H1 (cell line): ENCODE measurements at regions not wholly inside any gene's neighbourhood (a gene's known extent, or its start where the extent isn't known, plus 50 kb on each side); places are given as distances from the start of the nearest gene placed in this dataset.

Experiments
- CTCF ChIA-PET: fragments of 300-600 bp; sonication (Branson Sonifier 250); formaldehyde crosslinking; loops from one replicate; lab custom pipeline; 2021; ENCODE audit not compliant: partially characterized antibody; lab: Charles Lee
- POLR2A ChIA-PET: fragments of 300-600 bp; sonication (Branson Sonifier 250); formaldehyde crosslinking; loops from one replicate; lab custom pipeline; 2021; ENCODE audit warnings: inconsistent platforms; ENCODE audit not compliant: partially characterized antibody; lab: Charles Lee
- DNase-seq, 2 experiments: peaks; one replicate each; pipeline versions ENCODE4 v3.0.0 to v3.0.0-alpha.2; 2010 to 2022; ENCODE audit warnings: low spot score in 2 of 2, low read depth in 1 of 2, mixed read lengths in 1 of 2
- FAIRE-seq: peaks from 2 replicates; lab custom pipeline; 2011; peaks lifted over from hg19 to GRCh38; lab: Jason Lieb, UNC
- H2AFZ ChIP-seq: 2 replicates; pipeline ENCODE4 v1.8.1; 2012; ENCODE audit warnings: low read length, inconsistent platforms
- H2AK5ac ChIP-seq: 2 replicates; pipeline ENCODE4 v1.6.1; 2013; ENCODE audit warnings: low read depth, low read length
- H2BK120ac ChIP-seq: replicated peaks from 2 replicates; pipeline ENCODE3; 2013; ENCODE audit warnings: low read depth, low read length, inconsistent platforms
- H2BK12ac ChIP-seq: 2 replicates; pipeline ENCODE4 v1.6.1; 2013; ENCODE audit warnings: low read depth, low read length
- H2BK15ac ChIP-seq: 2 replicates; pipeline ENCODE4 v1.6.1; 2013; ENCODE audit warnings: low read length
- H2BK20ac ChIP-seq: 2 replicates; pipeline ENCODE4 v1.6.1; 2013; ENCODE audit warnings: low read length
- H2BK5ac ChIP-seq: 2 replicates; pipeline ENCODE4 v1.6.1; 2013; ENCODE audit warnings: low read depth, low read length
- H3K14ac ChIP-seq: 2 replicates; pipeline ENCODE4 v1.6.1; 2013; ENCODE audit warnings: inconsistent platforms; ENCODE audit not compliant: insufficient read length
- H3K18ac ChIP-seq: 2 replicates; pipeline ENCODE4 v1.6.1; 2013; ENCODE audit warnings: low read length; ENCODE audit errors: extremely low read depth
- H3K23ac ChIP-seq: 2 replicates; pipeline ENCODE4 v1.6.1; 2013; ENCODE audit warnings: inconsistent platforms; ENCODE audit not compliant: insufficient read length
- H3K23me2 ChIP-seq: 2 replicates; pipeline ENCODE4 v1.6.1; 2013; ENCODE audit warnings: low read depth, low read length
- H3K27ac ChIP-seq: 2 replicates; pipeline ENCODE4 v1.6.1; 2011; ENCODE audit warnings: low read depth, low read length, inconsistent platforms
- H3K27me3 ChIP-seq, 4 experiments: replicated peaks in 1 of 4; 1 replicate in 1 of 4; 2 replicates in 3 of 4; pipeline versions ENCODE4 v1.6.1 to v1.8.1; 2011 to 2013; ENCODE audit warnings: low read length in 3 of 4, mild to moderate bottlenecking in 3 of 4, inconsistent platforms in 2 of 4, mixed read lengths in 2 of 4, moderate library complexity in 1 of 4; ENCODE audit not compliant: control insufficient read depth in 3 of 4, insufficient read depth in 3 of 4; ENCODE audit errors: extremely low read depth in 1 of 4
- H3K36me3 ChIP-seq, 4 experiments: 2 replicates each; pipeline versions ENCODE4 v1.6.1 to v1.8.1; 2011 to 2013; ENCODE audit warnings: mild to moderate bottlenecking in 4 of 4, low read length in 3 of 4, moderate library complexity in 2 of 4, control low read depth in 1 of 4, inconsistent platforms in 1 of 4; ENCODE audit not compliant: insufficient read depth in 4 of 4, control insufficient read depth in 2 of 4
- H3K4ac ChIP-seq: replicated peaks from 2 replicates; pipeline ENCODE3; 2013; ENCODE audit warnings: low read length, low read depth, mixed read lengths, inconsistent platforms; ENCODE audit not compliant: insufficient read length
- H3K4me1 ChIP-seq, 4 experiments: replicated peaks in 1 of 4; 1 replicate in 1 of 4; 2 replicates in 3 of 4; pipeline versions ENCODE4 v1.6.1 to v1.8.1; 2011 to 2013; ENCODE audit warnings: low read length in 3 of 4, inconsistent platforms in 2 of 4, mixed read lengths in 1 of 4; ENCODE audit not compliant: insufficient read depth in 4 of 4, control insufficient read depth in 3 of 4
- H3K4me2 ChIP-seq, 2 experiments: 2 replicates each; pipeline versions ENCODE4 v1.6.1 to v1.8.1; 2011 to 2013; ENCODE audit warnings: low read depth in 2 of 2, low read length in 2 of 2, control low read depth in 1 of 2, inconsistent platforms in 1 of 2, mild to moderate bottlenecking in 1 of 2; ENCODE audit not compliant: insufficient read depth in 1 of 2
- H3K4me3 ChIP-seq, 4 experiments: fragments of 200-600, 300-600 bp in 1 of 4; sonication (generic), shearing (Covaris generic), sonication (Bioruptor Twin) in 1 of 4; 2 replicates each; pipeline versions ENCODE4 v1.5.1 to v1.8.1; 2011 to 2016; ENCODE audit warnings: low read length in 4 of 4, low read depth in 3 of 4, control low read depth in 2 of 4, inconsistent platforms in 2 of 4, mild to moderate bottlenecking in 2 of 4, mixed read lengths in 1 of 4, moderate library complexity in 1 of 4; ENCODE audit not compliant: insufficient read depth in 2 of 4; ENCODE audit errors: extremely low read depth in 1 of 4
- H3K56ac ChIP-seq: replicated peaks from 2 replicates; pipeline ENCODE3; 2013; ENCODE audit warnings: low read depth, mild to moderate bottlenecking, mixed read lengths, low read length, inconsistent platforms; ENCODE audit not compliant: insufficient read length
- H3K79me1 ChIP-seq: 2 replicates; pipeline ENCODE4 v1.6.1; 2013; ENCODE audit warnings: low read depth, low read length, control low read depth
- H3K79me2 ChIP-seq, 2 experiments: 2 replicates each; pipeline versions ENCODE4 v1.6.1 to v1.8.1; 2012 to 2013; ENCODE audit warnings: low read length in 2 of 2, mild to moderate bottlenecking in 2 of 2, inconsistent platforms in 1 of 2; ENCODE audit not compliant: insufficient read depth in 2 of 2, control insufficient read depth in 1 of 2
- H3K9ac ChIP-seq, 4 experiments: replicated peaks in 1 of 4; 1 replicate in 1 of 4; 2 replicates in 3 of 4; pipeline versions ENCODE4 v1.6.1 to v1.8.1; 2011 to 2013; ENCODE audit warnings: low read depth in 3 of 4, low read length in 3 of 4, control low read depth in 2 of 4, mild to moderate bottlenecking in 2 of 4, moderate library complexity in 2 of 4, inconsistent platforms in 1 of 4; ENCODE audit errors: extremely low read depth in 1 of 4
- H3K9me3 ChIP-seq, 2 experiments: 2 replicates each; pipeline versions ENCODE4 v1.6.1 to v1.8.1; 2012 to 2013; ENCODE audit warnings: mild to moderate bottlenecking in 2 of 2, moderate library complexity in 2 of 2, control low read depth in 1 of 2, inconsistent platforms in 1 of 2, low read depth in 1 of 2, low read length in 1 of 2, mixed read lengths in 1 of 2; ENCODE audit not compliant: insufficient read depth in 2 of 2
- H4K20me1 ChIP-seq, 2 experiments: replicated peaks in 1 of 2; 2 replicates each; pipeline versions ENCODE3 to v1.8.1; 2011 to 2013; ENCODE audit warnings: inconsistent platforms in 2 of 2, low read length in 2 of 2, mild to moderate bottlenecking in 1 of 2; ENCODE audit not compliant: insufficient read depth in 2 of 2, control insufficient read depth in 1 of 2
- H4K5ac ChIP-seq: 2 replicates; pipeline ENCODE4 v1.6.1; 2013; ENCODE audit warnings: low read length, low read depth, mixed read lengths, inconsistent platforms; ENCODE audit not compliant: insufficient read length
- H4K8ac ChIP-seq: 2 replicates; pipeline ENCODE4 v1.8.0; 2013; ENCODE audit warnings: mild to moderate bottlenecking, moderate library complexity, low read length, inconsistent platforms; ENCODE audit not compliant: insufficient read depth; ENCODE audit errors: extremely low read depth
- H4K91ac ChIP-seq: replicated peaks from 2 replicates; pipeline ENCODE3; 2013; ENCODE audit warnings: low read length, mixed read lengths, inconsistent platforms; ENCODE audit not compliant: insufficient read length
- ATF3 ChIP-seq: IDR thresholded peaks from 2 replicates; pipeline ENCODE4 v1.6.1; 2011; ENCODE audit warnings: low read depth, mild to moderate bottlenecking, low read length; ENCODE audit not compliant: insufficient read depth
- BACH1 ChIP-seq: IDR thresholded peaks from 2 replicates; pipeline ENCODE4 v1.6.1; 2012; ENCODE audit warnings: low read length, improper control_type of control experiment
- KDM1A ChIP-seq: fragments of 200-600, 300-600 bp; sonication (generic); IDR thresholded peaks from 2 replicates; pipeline ENCODE4 v1.7.1; 2016; ENCODE audit warnings: mild to moderate bottlenecking, low read length, borderline replicate concordance
- NRF1 ChIP-seq: IDR thresholded peaks from 2 replicates; pipeline ENCODE4 v1.6.1; 2011; ENCODE audit warnings: mild to moderate bottlenecking, low read depth, low read length, improper control_type of control experiment
- TEAD4 ChIP-seq: IDR thresholded peaks from 2 replicates; pipeline ENCODE4 v1.6.1; 2012; ENCODE audit warnings: low read depth, low read length, inconsistent platforms, mixed read lengths
- WGBS, 2 experiments: shearing (Covaris generic) in 1 of 2; methylation state at CpG; one replicate each; pipeline versions ENCODE4 v1.1.6 to v1.1.7; 2013 to 2015; ENCODE audit warnings: low lambda C conversion rate in 2 of 2, mixed read lengths in 2 of 2, inconsistent platforms in 1 of 2, low coverage in 1 of 2, missing lambda C conversion rate in 1 of 2; ENCODE audit not compliant: insufficient replicate concordance in 2 of 2, insufficient coverage in 1 of 2, insufficient read length in 1 of 2; ENCODE audit errors: extremely low coverage in 1 of 2, missing lambda C conversion rate in 1 of 2; 5-methylcytosine and 5-hydroxymethylcytosine counted together

- ChIA-PET POLR2A (no interaction called here), CTCF (interaction anchor here (1.2 kb wide), 1 partner anchor 18 kb away, joined by 4 read pairs; no protein-coding TSS in a partner anchor)
- Histone ChIP-seq H3K4ac (no peak overlapping the region), H2AK5ac (no peak overlapping the region), H3K4me3 (no peak overlapping the region), H3K14ac (no peak overlapping the region), H3K4me2 (no peak overlapping the region), H3K9me3 (peaks cover 6 to 7% of the 10 kb centered on the region in 2 experiments; a peak in 2 of 4 replicates), H2AFZ (peak overlapping the region; percentile 86; the same call in 1 of the 2 replicates), H4K91ac (no peak overlapping the region), H3K27me3 (no peaks in the 10 kb centered on the region), H4K5ac (no peak overlapping the region), H3K56ac (no peak overlapping the region), H4K20me1 (no peaks in the 10 kb centered on the region), H3K27ac (0 out of 2 replicates have a peak overlapping the region, but pooled peaks have one; percentile 36), H3K23ac (no peak overlapping the region), H3K79me2 (no peaks in the 10 kb centered on the region), H2BK5ac (no peak overlapping the region), H3K79me1 (no peaks in the 10 kb centered on the region), H3K9ac (no peak overlapping the region), H2BK20ac (no peak overlapping the region), H3K36me3 (no peaks in the 10 kb centered on the region), H3K23me2 (no peaks in the 10 kb centered on the region), H2BK15ac (no peak overlapping the region), H2BK120ac (no peak overlapping the region), H4K8ac (no peak overlapping the region; the same call in 1 of the 2 replicates), H3K18ac (no peak overlapping the region; the same call in 1 of the 2 replicates), H3K4me1 (0 out of 7 replicates have a peak, but pooled peaks cover 0 to 3% (median 0%) of the 10 kb centered on the region in 4 experiments), H2BK12ac (no peak overlapping the region)
- FAIRE-seq, result no peak
- DNase-seq, result no peak
- WGBS, 2 experiments, result 72% methylated on average over 3 of the region's 3 CpGs; no CpG with 5 or more reads in 1 of the 2 experiments
- TF ChIP-seq KDM1A, result no peak
- TF ChIP-seq BACH1, result no peak
- TF ChIP-seq NRF1, result no peak
- TF ChIP-seq TEAD4, result no peak
- TF ChIP-seq ATF3, result no peak
These were observed 548.9 kb upstream of the STEAP1 start for GRCh38 chr7:89605362-89605761.
